C4-2B (cell line): ENCODE measurements at regions not wholly inside any gene's neighbourhood (a gene's known extent, or its start where the extent isn't known, plus 50 kb on each side); places are given as distances from the start of the nearest gene placed in this dataset.

Experiments
- ZFX ChIP-seq: fragments of 450-650 bp; IDR thresholded peaks from 2 replicates; pipeline ENCODE4 v1.6.1; 2017
- TF ChIP-seq, protein P1 (sequence below): fragments of 450-650 bp; conservative IDR thresholded peaks from 2 replicates; pipeline ENCODE4 v1.5.1; 2017; ENCODE audit warnings: mild to moderate bottlenecking

DNA sequence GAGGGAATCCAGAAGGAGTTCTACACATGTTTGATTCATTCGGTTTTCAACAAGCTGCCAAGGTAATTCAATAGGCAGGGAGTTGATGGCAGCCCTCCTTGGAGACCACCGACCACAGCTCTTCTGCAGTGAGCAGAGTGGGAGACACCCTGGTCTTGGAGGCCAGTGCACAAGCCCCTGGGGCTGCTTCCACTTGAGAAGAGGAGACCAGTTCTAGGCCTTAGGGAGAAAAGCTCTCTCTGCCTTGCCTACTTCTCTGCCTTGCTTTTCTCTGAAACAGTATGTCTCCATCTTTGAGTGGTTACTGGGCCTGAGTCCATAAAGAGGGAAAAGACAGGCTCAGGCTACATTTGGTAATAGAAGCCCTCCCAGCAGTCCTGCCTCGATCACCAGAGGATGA lies 671.9 kb downstream of the UQCRFS1 start:
- TF ChIP-seq, protein P1, sequence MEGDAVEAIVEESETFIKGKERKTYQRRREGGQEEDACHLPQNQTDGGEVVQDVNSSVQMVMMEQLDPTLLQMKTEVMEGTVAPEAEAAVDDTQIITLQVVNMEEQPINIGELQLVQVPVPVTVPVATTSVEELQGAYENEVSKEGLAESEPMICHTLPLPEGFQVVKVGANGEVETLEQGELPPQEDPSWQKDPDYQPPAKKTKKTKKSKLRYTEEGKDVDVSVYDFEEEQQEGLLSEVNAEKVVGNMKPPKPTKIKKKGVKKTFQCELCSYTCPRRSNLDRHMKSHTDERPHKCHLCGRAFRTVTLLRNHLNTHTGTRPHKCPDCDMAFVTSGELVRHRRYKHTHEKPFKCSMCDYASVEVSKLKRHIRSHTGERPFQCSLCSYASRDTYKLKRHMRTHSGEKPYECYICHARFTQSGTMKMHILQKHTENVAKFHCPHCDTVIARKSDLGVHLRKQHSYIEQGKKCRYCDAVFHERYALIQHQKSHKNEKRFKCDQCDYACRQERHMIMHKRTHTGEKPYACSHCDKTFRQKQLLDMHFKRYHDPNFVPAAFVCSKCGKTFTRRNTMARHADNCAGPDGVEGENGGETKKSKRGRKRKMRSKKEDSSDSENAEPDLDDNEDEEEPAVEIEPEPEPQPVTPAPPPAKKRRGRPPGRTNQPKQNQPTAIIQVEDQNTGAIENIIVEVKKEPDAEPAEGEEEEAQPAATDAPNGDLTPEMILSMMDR, result no peak
- TF ChIP-seq ZFX, result no peak
